Colon (tissue), 2 donors: ENCODE measurements at regions not wholly inside any gene's neighbourhood (a gene's known extent, or its start where the extent isn't known, plus 50 kb on each side); places are given as distances from the start of the nearest gene placed in this dataset.
"Not testable (repeated sequence)": the region's sequence is repeated elsewhere in the genome, so short reads cannot be mapped to it uniquely, and the experiment has no call there.

Source experiments
- FAIRE-seq: peaks from 2 replicates; lab custom pipeline; 2012; peaks lifted over from hg19 to GRCh38; lab: Jason Lieb, UNC
- donor health status: control.
- donor health status: control.

DNA sequence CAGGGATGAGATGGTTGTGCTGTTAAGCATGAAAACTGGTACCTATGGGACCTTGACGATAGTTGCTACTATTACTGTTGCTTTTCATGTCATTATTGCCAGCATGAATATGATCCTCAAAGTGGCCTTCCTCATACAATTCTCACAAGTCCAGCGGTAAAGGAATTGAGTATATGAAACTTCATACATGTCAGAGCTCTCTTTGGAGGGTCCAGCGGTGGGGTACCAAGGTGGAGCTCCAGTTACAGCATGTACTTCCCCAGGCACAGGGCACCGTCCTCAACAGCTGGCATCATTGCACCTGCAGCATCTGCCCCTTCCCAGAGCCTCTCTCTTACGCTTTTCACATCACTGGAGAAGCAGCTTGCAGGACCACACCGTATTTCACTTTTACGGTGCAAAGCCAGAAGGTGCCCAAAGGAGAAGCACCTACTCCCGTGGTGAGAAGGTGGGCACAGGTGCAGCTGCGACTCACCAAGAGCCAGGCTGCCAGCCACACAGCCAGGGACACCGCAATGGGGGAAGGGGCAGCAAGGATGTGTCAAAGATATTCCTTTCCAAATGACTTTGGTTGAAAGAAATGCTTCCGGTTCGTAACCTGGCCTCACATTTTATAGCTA lies 166.4 kb upstream of the IRF2BP2 start:
- no peak for FAIRE-seq

DNA sequence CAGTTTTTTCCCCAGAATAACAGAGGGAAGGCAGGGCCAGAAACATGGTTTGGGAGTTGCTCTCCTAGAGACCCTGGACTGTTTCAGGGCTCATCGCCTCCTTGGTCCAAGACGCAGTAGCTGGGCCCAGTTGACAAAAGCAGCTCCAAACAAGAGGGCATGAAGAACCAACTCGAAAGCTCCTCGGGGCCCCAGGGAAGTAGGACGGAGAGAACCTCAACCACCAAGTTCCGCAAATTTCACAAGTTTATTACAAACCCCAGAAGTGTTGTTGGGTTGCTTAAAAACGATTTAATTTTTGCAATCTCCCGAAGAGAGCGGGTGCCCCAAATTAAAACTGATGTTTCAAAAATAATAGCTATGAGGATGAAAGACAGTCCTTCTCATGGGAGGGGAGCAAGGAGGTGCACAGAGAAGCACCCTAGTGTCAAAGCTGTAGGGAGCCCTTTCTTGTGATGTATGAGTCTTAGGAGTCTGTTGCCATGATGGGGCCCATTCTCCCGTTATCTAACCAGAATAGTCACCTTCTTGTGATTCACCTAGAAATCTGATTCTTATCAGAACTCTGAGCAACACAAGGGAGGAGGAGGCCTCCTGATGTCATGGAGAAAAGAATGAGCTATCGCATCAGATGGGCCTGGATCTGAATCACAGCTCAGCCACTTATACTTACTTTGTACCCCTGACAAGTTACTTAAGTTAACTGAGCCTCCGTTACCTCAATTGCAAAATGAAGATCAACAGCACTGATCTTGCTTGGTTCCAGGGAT lies 165.7 kb upstream of the IRF2BP2 start:
- FAIRE-seq = no peak

DNA sequence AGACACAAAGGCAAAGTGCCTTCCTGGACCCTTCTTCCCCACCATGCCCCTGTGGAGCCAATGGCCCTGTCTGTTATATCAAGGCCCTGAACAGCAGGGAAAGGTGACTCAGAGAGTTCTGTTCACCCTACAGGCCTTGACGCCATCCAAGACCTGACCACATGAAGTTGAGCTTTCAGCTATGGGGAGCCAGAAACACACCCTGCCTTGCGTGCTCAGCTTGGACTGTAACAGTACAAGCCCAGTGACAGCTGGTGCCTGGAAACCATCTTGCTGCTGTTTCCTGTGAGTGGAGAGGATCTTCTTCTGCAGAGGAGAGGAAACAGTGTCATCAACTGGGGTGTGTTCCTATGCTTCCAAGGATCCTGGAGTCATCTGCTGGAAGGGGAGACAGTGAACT lies 165.0 kb upstream of the IRF2BP2 start:
- FAIRE-seq = no peak

DNA sequence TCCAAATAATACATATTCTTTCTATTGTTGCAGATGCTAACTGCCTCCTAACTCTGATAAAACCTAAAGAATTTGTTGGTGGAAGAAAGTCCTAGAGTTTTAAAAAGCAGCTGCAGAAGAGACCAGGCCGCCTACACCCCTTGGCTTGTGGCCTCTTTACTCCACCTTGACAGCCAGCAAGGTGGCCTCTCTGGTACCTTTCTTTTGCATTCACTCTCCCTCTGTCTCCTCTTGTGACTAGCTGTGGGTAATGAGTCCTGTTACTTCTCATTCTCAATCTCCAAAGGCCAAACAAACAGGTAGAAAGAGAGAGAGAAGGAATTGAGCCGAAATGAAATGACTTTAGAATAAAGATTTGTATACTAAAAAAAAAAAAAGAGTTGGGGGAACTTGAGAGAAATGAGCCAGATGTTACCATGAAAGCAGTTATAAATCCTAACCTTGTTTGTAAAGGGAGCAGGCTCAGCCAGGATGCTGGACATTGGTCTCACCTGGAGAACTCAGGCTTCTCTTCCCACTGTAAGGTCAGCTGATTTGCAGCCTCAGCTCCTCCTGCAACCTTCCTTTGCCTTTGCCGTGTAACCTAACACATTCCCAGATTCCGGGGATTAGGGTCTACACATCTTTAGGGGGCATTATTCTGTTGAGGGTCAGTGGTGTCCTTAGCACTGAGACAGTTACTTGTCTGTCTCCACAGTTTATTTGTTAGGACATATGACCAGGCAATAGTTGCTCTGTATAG lies 164.1 kb upstream of the IRF2BP2 start:
- FAIRE-seq = no peak

DNA sequence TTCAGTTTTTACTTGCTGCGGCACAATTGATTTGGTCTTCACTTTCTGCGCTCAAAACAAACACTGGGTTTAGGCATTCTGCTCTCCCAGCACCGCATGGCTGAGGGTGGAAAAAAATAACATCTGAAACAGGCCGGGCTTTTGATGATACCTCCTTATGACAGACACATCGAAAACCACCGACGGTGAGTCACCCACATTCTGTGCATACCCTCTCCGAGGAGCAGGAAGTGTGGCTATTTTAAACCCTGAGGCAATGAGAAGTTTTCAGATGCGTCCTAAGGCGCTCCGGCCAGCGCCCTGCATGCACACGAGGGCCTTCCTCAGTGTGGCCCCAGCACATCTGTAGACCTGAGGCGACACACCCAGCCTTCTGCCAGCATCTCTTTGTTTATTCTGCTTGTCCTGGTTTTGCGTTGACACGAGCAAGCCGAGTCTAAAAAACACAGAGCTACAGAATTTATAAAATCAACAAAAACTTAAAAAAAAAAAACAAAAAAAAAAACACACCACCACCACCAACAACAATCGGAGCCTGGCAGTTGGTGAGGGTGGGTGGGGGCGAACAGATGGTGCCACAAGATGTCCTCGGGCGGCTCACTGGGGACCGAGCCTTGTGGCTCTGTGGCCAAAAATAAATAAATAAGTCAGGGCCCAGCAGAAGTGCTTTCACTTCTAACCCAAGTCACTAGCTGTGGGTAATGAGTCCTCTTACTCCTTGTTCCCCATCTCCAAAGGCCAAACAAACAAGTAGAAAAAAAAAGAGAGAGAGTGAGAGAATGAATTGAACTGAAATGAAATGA lies 162.6 kb upstream of the IRF2BP2 start:
- no peak for FAIRE-seq

DNA sequence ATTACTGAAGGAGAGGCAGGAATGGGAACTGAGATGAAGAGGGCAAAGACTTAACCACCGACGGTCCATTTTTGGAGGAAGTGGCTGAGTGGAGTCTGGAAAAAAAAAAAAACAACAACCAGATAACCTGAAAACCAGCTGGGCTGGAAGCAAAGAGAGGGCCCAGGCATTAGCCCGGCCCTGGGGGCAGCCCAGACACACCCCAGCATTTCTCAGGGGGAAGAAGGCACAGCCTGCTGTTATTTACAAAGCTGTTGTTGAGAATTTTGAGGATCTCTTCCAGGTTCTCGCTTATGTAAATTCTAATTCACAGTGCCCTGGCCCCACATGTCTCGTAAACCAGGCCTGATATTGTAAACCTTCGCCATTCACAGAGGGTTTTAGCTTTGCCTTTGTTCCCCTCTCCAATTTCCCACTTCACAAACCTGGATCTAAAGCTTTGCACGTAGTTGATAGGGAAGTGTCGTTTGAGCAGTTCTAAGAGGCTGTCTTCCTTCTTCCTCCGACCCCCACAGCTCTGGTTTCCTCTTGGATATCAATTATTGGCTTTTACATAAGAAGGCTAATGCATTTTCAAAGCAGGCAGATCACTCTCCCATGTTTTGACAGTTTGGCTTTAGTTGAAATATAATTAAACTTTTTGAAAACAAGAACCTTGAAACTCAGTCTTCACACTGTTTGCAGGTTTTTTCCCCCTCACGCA lies 161.8 kb upstream of the IRF2BP2 start:
- FAIRE-seq = no peak

DNA sequence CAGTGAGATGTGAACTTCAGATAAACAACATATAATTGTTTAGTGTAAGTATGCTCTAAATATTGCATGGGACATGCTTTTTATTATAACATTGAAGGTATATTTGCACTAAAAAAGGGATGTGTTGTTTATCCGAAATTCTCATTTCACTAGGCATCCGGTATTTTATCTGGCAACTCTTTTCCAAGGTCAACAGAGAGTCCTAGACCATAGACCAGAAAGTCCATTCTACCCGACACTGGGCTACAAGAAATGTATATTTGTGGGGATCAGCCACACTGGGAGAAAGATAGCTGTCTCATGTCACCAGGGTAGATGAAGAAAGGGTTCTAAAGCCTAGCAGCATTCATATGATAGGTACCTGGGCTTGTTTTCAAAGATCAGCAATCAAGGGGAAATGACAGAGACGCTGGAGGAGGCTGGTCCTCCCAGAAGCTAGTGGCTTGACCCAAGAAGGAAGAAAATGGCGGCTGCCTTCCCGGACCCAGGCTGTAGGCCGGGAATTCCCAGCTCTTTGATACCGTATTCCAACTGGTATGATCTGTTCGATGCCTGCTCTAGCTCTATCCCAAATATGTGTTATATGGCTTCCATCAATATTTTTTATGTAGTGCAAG lies 161.1 kb upstream of the IRF2BP2 start:
- FAIRE-seq = no peak

DNA sequence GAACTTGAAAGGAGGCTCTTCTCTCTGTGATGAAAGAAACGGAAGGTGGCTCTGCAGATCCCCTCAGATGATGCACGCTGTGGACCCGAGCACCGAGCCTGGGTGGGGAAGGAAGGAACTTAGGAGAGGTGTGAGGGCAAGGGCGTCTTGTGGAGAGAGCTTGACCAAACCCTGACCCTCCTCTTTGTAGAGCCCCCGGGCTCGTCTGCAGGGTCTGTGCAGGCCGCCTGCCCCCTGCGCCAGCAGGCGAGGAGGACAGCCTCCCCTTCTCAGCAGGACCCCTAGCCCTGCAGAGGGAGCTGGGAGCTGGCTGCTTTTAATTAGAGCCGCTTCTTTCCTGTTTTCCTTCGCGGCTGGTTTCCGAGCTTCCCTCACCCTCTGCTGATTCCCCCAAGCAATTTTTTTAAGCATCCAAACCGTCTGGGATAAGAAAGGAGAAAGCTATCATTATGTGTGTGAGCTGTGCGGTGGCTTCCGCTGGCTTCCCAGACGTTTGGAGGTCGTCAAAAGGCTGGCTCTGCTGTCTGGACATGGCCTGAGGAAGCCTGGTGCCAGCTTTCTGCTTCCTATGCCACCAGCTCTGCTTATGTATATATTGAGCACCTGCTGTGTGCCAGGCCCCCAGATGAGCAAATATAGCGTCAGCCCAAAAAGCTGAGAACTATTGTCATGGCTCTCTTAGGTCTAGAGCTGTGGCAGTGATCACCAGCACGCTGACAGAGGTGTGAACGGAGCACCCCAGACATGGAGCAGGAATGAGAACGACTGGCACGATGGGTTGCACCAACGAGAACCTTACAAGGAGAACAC lies 160.2 kb upstream of the IRF2BP2 start:
- FAIRE-seq = no peak

DNA sequence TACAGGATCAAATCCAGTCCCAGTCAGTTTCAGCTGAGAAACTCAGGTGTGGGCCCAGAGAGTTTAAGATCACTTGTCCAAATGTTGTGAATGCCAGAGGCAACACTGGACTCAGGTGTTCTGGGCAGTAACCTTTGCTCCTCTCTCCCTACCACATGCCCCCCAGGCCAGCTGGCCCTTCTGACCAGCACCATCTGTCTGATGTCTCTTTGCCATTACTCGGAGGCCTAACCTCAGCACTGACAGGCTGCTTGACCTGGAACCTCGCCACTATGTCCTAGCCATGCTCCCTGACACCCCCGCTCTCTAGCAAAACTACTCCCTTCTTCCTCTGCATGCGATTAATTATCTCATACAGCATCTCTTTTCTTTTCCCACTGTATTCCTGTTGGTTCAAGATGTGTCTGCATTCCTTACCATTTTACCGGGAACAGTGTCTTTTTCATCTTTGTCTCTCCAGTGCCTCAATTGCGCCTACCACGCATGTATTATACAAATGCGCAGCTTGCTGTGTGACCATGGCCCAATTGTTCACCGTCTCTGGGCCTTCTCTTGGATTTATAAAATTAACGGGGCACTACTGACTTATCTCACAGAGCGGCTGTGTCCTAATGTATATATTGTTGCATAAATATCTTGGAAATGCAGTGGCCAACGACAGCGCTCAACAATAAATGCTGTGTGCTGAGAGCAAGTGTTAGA lies 159.5 kb upstream of the IRF2BP2 start:
- no peak for FAIRE-seq

DNA sequence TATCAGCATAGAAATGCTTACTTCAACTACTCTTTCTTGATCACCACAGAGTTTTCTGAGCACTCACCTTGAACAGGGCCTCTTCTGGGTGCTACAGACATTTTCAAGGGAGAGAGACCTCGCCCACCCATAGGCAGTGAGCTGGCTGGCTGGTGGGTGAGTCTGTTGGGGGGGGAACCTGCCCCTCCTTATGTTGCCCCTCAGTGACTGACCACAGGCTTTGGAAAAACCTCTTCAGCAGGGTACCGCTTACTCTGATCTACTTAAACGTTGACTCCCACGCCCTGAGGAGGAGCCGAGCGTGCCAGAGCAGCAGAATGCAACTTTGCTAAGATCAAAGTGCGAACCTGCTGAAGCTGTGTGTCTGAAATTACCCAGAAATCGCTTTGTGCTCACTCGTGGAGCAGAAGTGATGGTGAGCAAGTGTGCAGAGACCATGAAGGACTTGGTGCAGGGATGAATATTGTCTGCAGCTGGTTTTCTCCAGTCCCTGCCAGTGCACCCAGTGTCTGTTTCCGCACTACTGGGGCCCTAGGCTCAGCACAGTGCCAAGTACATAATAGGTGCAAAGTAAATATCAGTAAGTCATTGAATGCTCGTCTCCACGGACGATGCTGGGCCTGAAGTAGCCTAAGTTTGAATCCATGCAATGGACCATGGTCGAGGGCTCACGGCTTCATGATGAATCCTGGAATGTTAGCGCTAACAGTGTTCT lies 158.7 kb upstream of the IRF2BP2 start:
- no peak for FAIRE-seq

DNA sequence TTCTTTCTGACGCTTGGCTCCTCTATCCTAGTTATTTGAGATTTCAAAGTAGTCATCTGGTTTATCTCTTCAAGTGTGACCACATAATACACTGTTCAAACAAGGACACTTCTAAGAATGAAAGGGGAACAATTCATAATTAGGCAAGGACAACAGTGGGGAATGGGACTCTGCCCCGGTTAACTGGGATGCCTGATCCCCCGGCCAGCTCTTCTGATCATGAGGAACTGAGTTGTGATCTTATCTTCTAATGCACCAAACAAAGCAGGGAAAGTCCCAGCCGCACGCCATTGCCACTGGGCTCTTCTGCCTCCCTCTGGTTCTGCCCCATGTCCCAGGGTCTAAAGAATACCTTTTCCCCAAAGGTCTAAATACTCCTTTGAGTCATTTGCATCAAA lies 158.2 kb upstream of the IRF2BP2 start:
- no peak for FAIRE-seq

DNA sequence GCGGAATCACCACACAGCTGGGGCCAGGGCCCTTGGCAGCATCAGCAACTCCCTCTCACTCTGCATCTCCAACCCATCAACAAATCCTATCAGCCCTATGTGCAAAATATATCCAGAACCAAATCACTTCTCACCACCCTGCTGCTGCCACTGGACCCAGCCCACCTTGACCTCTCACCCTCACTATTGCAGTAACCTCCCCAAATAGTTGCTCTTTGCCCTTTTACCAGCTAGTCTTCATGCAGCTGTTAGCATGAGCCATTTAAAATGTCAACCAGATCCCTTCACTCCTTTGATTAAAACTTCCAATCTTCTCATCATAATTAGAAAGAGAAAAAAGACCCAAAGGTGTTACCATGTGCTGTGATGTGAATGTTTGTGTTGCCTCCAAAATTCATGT lies 155.7 kb upstream of the IRF2BP2 start:
- FAIRE-seq = no peak

DNA sequence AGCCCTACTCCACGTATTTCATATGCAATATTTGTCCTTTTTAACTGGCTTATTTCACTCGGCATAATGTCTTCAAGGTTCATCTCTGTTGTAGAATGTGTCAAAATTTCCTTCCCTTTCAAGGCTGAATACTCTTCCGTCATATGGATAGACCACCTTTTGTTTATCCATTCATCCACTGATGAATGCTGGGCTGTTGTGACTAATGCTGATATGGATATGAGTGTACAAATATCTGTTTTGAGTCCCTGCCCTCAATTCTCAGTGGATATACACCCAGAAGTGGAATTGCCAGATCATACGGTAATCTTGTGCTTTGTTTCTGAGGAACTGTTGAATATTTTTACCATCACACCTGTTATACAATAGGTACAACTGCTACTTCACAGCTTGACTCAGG lies 155.2 kb upstream of the IRF2BP2 start:
- FAIRE-seq = no peak

DNA sequence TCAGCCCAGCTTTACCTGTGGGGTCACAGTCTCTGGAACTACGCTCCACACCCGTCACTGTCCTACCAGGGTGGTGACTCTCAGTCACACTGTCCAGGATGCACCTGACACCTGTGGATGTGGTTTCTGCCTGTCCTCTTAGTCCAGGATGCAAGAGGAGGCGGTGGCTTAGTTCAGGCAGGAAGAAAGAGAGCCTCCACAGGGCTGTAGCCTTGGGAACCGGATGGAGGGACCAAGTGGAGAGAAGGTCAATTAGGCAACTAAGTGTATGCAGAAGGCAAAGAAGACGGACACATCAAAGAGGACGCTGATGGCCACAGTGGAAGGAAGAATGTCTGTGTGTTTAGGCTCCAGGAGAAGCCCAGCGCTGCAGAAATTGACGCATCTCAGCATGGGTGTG lies 153.9 kb upstream of the IRF2BP2 start:
- no peak for FAIRE-seq

DNA sequence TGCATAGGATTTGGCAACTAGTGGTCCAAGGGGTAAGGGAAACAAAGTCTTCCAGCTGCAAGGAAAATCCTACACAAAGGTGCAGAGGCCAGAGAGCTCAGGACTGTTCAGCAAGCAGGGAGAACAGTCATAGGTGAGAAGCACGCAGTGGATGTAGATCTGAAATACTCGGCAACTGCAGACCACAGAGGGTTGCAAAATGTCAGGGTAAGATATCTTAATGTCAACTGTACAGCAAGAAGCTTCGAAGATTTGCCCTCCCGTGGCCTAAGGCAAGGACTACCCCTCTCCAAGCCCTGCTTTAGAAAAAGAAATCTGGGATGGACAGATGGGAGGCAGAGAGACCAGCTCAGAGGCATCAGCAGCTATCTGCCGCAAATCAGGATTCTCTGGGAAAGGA lies 153.4 kb upstream of the IRF2BP2 start:
- FAIRE-seq = no peak

DNA sequence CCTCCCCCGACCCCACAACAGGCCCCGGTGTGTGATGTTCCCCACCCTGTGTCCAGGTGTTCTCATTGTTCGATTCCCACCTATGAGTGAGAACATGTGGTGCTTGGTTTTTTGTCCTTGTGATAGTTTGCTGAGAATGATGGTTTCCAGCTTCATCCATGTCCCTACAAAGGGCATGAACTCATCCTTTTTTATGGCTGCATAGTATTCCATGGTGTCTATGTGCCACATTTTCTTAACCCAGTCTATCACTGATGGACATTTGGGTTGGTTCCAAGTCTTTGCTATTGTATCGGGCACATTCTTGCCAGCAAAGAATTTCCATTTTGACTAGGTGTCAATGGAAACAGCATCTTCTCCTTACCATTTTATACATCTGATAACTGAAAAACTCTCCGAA lies 152.1 kb upstream of the IRF2BP2 start:
- FAIRE-seq = not testable (repeated sequence)

DNA sequence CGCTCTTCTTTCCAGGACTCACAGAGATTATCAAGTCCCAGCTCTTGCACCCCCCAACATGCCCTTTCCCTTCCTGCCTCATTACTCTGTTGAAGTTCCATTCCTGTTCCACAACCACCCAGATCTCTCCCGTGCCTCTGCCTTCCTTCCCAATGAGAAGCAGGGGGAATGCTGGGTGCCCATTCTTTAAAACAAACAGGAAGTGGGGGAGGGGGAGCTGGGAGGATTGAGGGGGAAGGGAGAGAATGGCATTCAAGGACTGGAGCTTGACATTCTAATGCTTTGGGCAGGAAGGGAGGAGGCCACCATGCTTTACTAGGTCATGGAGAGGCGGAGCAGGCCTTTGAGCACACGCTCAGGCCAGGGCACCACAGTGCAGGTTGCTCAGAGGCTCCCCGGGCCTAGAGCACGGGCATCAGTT lies 150.3 kb upstream of the IRF2BP2 start:
- FAIRE-seq = no peak

DNA sequence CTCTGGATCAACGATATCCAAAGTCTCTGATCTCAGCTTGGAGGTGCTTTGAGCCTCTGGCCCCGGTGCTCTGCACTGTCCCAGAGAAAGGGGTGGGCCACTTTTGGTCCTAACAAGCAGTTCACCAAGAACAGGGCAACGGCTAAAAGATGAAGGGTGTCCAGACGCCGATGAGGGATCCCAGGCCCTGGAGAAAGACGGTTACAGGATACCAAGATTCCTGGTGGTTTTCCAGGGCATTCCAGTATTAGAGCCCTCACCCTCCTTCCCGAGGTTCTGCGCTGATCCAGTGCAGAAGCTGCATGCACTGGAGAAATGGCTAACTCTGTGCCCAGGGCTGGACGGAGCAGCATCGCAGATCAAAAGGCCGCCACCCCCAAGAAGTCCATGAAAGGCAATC lies 149.9 kb upstream of the IRF2BP2 start:
- no peak for FAIRE-seq

DNA sequence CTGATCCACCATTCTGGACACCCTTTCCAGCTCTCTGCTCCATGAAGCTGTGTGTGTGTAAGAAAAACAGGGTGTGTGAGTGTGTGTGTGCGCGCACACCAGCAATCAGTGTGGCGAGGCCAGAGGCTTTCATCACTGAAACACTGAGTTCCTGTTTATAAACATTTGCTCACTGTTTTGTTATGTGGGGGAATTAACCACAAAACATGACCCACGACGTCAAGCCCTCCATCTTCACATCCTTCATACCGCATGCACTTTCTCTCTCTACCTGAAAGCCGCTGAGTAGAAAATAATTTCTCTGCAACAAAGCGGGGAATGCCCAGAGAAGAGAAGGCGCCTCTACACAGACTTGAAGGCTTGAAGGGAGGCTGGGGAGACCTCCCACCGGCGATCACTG lies 148.9 kb upstream of the IRF2BP2 start:
- no peak for FAIRE-seq
